GM21447 (cell line): ENCODE measurements at regions not wholly inside any gene's neighbourhood (a gene's known extent, or its start where the extent isn't known, plus 50 kb on each side); places are given as distances from the start of the nearest gene placed in this dataset.
A peak's percentile ranks its signal among the peaks of the same experiment; 100 is the strongest.
"Not testable (repeated sequence)": the region's sequence is repeated elsewhere in the genome, so short reads cannot be mapped to it uniquely, and the experiment has no call there.

Source experiments
- ATAC-seq: cut with Tn5 transposase; IDR thresholded peaks from one replicate; pipeline ENCODE4 v1.9.1; 2021; ENCODE audit not compliant: unreplicated experiment

DNA sequence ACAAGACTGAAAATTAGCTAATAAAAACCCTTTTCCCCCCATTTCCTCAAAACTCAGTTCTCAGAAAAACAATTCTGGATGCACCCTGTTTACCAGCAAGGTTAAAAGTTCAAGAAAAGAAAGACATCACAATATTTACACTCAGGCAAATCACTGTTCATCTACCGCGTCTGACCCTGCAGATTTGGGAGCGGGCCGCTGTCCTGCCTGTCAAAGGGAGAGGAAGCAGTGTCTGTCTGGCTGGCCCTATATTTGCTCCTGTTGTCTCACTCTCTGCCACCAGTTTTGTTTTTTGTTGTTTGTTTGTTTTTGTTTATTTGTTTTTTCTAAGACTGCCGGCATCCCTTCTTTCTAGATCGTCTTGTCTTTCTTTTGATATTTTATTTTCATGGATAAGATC, 299.4 kb downstream of the BCL2L11 start:
- not testable (repeated sequence) for ATAC-seq

DNA sequence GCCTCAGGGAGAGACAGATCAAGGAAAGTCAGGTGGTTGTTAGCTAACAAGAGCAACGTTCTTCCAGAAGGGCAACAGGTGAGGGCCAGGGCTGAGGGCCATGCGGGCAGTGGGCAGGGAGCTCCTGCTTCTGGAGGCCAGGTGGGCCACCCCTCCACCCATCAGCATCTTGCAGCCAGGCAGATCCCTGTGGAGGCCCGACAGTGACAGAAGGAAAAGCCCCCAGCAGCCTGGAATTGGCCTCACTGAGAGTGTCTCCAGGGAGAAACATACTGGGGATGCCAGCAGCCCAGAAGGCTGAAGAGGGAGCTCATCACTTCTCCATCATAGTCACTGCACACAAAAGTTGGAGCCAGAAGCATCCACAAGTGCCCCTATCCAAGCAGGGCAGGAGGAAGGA, 300.1 kb downstream of the BCL2L11 start:
- ATAC-seq, result not testable (repeated sequence)

DNA sequence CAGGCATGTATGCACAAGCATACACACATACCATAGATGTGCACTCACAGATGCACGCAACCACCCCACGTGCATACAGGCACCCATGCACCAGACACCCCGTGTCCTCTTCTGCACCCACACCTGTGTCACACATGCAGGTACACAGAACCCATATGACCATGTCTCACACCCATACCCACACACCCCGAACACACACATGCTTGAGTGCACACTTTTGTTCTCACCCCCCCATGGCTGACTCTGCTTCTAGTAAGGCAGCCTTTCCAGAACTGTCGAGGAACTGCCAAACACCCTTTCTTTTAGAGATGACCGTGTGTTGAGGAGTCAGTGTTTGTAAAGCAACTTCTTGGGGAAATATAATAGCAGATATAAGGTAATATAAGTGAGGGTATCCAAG, 301.2 kb downstream of the BCL2L11 start:
- ATAC-seq, result not testable (repeated sequence)

DNA sequence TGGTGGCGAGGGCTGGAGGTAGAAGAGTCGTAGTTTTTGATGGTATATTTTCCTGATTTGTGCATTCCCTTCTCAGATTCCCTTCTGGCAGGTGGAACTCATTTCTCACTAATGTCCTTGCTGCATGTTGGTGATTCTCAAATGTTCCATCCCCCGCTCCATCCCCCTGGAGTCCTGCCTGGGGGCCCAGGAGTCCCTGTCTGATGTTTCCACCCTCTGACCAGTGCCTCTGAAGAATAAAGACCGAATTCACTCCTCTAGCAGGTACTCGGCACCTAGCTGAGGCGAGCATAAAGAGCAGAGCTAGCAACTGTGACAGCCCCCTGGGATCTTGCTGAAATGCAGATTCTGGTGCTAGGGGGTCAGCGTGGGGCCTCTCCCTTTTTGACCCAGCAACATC, 301.8 kb downstream of the BCL2L11 start:
- ATAC-seq, result not testable (repeated sequence)

DNA sequence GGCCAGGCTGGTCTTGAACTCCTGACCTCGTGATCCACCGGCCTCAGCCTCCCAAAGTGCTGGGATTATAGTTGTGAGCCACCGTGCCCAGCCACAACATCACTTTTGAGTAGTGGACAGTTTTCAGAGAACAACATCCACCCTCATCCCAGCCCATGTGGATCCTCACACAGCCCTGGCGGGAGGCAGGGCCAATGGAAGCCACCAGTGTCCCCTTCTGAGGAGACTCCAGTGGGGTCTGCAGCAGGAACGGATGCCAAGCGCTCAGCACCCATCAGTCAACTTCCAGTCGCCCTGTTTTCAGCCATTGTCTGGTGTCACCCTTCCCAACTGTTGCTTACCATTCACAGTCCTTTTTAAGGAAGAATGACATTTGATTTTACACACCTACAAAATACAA, 302.5 kb downstream of the BCL2L11 start:
- not testable (repeated sequence) for ATAC-seq

DNA sequence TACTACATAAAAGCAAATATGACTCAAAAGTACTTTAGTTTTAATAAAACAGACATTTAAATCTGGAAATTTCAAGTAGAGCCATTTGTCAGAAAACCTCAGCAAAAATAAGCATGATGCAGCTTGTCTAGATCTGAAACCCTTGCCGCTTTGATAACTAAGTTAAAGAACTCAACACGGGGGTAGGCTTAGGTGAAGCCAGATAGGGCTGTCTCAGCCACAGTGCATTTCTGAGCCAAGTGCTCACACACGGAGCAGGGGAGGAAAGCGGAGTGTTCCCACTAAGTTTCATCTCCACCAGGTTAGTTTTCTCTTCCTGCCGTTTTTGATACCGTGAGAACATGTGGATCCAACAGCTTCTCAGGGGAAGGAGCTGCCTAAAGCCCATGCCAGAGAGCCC, 303.5 kb downstream of the BCL2L11 start:
- ATAC-seq, result not testable (repeated sequence)

DNA sequence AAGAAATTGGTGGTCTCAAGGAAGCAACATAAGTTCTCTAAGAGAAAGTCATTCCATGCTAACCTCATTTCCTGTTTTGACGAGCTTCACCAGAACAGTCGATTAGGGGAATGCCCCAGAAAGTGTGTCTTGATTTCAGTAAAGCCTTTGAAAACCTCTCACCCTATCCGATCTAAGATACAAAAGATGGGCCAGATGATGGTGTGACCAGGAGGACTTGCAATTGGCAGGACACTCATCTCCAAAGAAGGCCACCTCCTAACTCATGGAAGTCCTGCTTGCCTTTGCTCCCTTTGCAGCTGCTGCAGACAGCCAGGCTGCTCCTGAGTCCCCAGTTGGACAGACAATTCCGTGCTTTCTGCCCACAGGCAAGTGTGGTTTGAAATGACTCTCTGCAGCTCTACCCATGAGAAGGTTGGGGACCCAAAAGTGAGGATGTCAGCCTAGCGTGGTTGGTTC, 304.2 kb downstream of the BCL2L11 start:
- ATAC-seq, result peak; percentile 40

DNA sequence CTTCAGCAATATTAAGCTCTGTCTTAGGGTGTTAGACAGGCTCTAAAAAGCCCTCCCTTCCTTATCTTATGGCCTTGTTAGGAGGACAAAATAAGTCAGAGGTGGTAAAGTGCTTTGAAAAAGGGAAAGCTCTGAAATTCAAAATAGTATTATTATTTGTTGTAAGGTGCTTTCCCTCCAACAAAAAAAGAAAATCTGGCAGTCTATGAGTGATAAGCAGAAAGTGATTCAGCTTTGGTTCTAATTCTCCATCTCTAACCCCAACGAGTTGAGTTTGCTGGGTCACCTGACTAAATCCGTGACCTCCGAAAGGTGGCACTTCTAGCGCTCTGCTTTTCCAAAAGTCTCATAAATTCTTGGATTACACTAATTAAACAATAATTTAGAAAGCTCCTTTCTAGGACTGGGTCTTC, 305.1 kb downstream of the BCL2L11 start:
- not testable (repeated sequence) for ATAC-seq

DNA sequence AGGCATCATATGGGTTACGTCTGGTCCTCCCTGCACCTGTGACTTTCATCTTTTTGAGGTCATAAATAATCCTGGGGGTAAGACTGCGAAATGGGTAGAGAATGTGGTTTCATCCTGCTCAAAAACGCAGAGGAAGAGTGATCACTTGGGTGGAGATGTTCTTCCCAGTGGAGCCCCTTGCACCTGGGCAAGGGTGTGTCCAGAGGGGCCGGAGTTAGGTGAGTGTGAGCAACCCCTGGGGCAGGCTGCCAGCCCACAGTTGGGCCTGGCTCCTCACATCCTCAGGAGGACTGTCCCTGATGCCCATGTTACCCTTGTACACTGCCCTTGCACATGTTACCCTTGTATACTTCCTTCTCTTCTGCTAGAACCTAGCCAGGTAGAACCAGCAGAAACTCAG, 306.6 kb downstream of the BCL2L11 start:
- ATAC-seq, result not testable (repeated sequence)

DNA sequence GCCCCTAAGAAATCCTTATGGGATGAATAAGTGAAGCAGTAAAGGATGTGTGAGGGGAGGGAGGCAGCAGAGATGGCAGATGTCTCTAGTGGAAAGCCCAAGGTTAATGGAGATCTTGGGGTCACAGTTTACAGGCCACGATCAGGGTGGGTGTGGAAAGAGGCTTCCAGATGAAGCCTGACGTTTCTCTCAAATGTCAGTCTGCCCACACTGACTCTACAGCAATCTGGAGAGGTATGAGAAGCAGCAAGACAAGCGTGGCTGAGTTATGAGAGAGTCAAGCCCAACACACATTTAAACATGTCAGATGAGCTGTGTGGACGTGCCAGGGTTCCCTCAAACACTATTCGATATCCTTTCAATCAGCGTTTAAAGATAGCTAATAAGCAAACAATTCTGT, 308.2 kb downstream of the BCL2L11 start:
- not testable (repeated sequence) for ATAC-seq

DNA sequence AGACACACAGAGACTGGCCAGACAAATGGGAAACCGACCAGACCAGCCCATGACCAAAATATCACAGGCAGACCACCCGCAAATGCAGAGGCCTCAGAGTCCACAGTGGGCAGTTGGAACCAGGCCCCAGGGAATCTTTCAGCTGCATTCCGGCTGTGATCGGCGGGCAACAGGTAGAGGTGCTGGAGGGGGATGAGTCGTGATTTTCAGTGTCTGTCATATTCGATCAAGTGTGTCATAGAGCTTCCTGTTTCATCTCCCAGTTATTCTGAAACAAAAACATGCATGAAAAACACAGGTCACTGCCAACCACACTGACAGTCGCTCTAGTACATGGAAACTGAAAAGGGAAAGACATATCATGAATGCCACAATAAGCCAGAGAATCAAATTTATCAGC, 308.6 kb downstream of the BCL2L11 start:
- ATAC-seq, result peak; percentile 47

DNA sequence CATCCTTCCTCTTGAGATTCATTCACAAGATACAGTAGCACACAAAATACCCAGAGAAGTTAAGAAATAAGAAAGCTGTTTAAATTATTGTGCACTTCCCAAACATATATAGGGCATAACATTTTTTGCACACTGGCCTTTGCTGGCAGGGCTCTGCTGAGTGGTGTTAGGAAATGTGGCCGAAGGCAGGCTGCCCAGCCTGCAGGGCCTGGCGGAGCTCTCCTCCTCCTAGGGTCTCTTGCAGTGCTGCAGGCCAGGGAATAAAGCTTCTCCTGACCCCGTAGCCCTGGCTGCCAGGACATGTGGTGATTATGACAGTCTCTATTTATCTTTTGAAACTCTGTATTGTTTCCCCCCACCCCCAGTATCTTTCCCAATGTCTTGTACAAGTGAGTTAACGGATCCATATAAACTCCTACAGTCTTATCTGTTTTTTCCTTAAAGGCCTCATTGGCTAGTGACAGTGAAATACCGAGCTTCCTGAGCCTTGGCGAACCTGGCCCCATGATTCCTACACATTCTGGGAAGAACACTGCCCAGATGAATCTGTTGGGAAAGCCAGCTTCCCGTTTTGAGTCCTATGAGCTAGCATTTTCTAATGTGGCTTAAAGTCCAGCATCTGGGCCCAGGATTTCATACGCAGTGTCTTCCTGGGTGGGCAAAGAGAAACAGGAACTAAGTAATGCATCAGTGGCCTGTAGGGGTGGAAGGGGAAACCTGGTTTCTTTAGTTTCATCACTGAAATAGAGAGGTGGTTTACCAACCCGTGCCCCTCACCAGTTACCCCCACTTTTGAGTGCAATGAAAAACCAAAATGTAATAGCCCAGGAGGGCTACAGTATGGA, 310.3 kb downstream of the BCL2L11 start:
- not testable (repeated sequence) for ATAC-seq

DNA sequence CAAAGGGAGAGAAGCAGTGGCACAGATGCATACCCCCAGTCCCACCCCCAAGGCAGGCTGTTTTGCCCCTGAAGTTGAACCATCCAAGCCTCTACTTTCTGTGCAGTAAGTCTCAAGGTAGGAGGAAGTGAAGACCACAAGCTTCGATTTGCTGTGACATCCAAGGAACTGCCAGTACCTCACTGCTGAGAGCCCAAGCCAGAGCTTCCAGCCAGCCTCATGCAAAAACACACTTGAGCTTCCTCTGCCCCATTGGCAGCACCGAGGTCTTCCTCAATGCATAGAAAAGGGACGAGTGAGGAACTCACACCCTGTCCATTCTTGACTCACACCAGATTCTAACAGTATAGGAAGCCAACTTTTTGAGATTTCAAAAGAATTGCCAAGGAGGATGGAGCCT, 311.7 kb downstream of the BCL2L11 start:
- ATAC-seq, result not testable (repeated sequence)

DNA sequence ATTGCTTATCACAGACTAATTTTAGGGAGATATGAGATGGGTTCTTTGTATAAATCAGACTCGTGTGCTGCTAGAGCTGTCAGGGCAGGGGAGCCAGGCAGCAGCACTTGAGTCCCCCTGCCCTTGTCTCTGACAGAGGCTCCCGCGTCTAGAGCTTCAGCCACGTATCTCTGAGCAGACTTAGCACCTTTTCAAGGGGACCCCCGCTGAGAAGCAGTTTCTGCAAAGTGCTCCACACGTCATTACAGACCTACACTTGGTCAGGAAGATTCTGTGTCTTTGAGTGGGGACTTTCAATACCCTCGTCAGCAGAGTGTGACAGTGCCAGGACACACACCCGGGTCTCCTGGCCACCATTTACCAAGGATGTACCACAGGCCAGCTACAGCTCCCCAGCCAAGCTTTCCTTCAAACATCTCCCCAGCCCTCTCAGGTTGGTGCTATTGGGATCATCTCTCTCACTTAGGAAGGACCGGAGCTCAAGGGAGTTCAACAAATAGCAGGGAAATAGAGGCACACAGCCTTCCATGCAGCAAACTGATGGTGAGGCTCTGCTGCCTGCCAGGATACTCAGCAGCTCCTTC, 312.3 kb downstream of the BCL2L11 start:
- not testable (repeated sequence) for ATAC-seq

DNA sequence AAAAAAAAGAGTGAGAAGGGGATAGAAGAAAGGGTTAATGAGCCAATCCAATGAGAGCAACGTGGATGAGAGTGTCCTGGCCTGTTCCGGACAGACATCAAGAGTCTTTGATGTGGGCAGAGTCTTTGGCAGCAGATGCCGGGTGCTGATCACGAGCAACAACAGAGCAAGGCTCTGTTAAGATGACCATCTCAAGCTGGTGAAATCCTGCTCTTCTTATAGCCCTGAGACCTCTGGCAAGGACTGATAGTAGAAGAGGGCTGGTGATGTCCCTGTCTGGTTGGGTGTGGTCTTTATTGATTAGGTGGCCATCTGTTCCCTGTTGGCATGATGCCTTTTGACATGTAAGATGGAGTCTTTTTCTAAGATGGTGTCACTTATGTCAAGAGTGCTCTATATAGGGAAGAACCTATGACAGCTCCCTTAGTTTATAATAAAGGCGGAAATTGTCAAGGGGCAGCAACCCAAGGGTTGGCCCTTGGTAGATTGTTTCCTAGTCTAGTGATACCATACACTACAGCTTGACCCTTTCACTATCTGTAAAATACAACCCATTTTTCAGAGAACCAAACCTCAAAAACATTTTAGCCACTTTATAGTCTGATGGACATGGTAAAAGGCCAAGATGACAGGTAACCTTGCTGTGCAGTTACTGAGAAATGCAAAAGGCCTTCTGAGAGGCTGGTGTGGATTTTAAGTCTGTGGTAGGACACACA, 313.3 kb downstream of the BCL2L11 start:
- not testable (repeated sequence) for ATAC-seq

DNA sequence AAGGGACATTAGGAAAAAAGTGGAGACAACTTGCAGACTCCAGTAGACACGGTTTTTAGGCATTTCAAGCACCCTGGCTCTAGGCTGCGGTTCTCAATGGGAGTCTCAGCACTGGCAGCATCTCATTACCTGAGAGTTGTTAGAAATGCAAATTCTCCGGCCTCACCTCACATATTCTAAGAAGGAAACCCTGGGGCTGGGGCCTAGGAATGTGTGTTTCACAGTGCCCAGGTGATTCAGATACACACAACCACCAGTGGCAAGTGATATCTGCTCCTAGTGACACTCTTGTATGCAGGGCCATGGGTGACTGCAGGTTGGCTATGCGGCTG, 313.9 kb downstream of the BCL2L11 start:
- not testable (repeated sequence) for ATAC-seq

DNA sequence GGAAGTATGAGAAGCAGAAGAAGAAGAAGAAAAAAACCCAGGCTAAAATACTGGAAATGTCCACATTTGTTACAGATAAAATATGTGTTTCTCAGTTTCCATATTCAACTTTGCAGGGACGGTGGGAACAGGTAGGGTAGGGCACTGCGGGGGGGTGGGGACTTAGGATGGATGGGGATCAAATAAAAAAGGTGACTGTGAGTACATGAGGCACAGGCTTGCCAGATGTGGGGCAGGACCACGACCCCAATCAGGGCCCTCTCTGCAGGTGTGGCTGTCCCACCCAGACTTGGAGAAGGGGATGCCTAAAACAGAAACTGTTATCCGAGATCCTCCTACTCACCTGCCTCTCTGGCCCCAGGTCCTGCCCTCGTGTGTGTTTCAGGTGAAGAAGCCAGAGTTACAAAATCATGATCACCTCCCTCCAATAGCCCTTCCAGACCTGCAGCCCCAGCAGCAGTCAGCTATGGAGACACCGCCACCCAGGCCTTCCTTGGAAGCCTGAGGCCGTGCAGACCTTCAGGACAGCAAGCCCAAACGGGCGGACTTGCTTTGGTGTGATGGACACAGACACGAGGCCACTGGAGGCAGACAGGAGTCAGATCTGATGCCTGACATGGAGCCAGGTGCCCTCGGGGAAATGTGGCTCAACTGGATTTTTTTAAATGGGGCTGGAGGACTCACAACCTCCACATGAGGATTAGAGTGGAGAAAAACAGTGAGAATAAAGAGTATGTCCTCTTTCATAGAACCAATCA, 315.0 kb downstream of the BCL2L11 start:
- ATAC-seq, result not testable (repeated sequence)

DNA sequence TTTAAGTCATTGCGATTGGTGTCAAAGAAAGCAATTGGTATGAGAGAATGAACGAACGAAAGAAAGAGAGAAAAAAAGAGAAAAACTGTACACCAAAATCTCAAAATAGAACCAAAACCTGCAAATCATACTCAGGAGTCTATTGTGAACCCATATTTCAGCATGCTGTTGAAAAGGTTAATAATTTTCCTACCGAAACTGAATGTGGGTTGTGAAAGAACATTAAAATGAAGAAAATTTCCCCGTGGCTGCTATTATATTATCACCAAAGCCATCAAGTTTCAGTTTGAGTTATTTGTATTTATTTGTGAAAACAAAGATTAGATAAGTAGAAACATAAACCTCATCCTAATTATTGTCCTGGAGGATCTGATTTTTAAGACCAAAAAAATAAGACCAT, 315.7 kb downstream of the BCL2L11 start:
- ATAC-seq, result peak; percentile 68

DNA sequence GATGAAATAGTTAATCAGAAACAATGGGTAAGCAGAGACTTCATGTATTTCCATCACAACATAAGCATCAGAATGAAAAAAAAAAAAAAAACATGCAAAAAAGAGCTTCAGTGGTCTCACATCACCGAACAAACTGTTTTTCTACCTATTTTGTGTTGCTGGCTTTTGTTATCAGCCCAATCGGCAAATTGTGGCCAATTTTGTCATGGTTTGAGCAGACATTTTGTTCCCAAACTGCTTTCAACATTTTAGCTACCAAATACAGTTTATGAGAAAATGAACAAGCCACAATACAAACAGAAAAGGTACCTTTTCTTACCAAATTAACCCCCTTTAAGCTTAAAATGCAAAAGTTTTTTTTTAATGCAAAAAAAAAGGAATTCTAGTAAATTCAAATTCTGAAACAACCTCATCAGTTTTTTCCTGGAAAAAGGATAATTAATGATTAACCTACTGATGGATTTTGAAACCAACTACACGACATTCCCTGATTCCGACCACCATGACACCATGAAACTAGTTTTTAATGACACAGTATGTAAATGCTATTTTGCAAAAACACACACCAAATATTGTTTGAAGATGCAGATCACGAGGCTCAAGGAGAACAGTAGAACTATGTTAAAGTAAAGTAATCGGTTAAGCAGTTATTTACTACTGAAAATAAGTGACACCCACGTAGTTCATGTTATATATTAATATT, 316.7 kb downstream of the BCL2L11 start:
- not testable (repeated sequence) for ATAC-seq

DNA sequence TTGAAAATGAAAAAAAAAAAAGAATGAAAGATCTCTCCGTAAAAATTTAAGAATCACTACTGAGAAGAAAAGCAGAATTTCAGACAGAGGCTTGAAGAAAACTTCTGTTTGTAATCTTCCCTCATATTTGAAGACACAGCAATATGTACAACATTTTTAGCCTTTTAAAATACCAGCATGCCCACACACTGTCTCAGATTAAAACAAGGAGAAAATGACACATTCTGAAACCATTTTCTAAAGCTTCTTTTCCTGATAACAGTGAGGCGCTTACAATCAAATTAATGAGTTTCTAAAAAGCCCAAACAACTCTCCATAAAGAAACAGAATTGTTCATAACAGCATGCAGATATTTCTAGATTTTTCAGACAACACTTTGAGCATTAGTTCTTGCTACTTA, 317.4 kb downstream of the BCL2L11 start:
- ATAC-seq, result not testable (repeated sequence)
